RWPE2 (cell line): ENCODE measurements at regions not wholly inside any gene's neighbourhood (a gene's known extent, or its start where the extent isn't known, plus 50 kb on each side); places are given as distances from the start of the nearest gene placed in this dataset.

Experiments used
- ATAC-seq: fragments of 200-7000 bp; cut with Tn5 transposase; 3 replicates; pipeline ENCODE4 v1.9.1; 2021; ENCODE audit warnings: low read depth
- DNase-seq: peaks from one replicate; pipeline ENCODE4 v3.0.0-alpha.2; 2020; ENCODE audit warnings: low spot score
- H3K27ac ChIP-seq: fragments of 450-650 bp; 2 replicates; pipeline ENCODE4 v1.5.1; 2017; ENCODE audit warnings: mild to moderate bottlenecking; ENCODE audit not compliant: poor library complexity, severe bottlenecking
- H3K27me3 ChIP-seq: fragments of 250-450 bp; sonication (Bioruptor Pico); 2 replicates; pipeline ENCODE4 v1.5.1; 2021; ENCODE audit warnings: mild to moderate bottlenecking, moderate library complexity; ENCODE audit not compliant: insufficient read depth, poor library complexity, severe bottlenecking
- H3K36me3 ChIP-seq: fragments of 250-450 bp; sonication (Bioruptor Pico); 2 replicates; pipeline ENCODE4 v1.5.1; 2020; ENCODE audit warnings: low read depth, mild to moderate bottlenecking, moderate library complexity
- H3K4me1 ChIP-seq: fragments of 250-450 bp; sonication (Bioruptor Pico); 2 replicates; pipeline ENCODE4 v1.5.1; 2021; ENCODE audit warnings: mild to moderate bottlenecking, moderate library complexity; ENCODE audit not compliant: insufficient read depth, poor library complexity, severe bottlenecking
- H3K4me3 ChIP-seq: fragments of 250-450 bp; sonication (Bioruptor Pico); 2 replicates; pipeline ENCODE4 v1.5.1; 2021; ENCODE audit warnings: mild to moderate bottlenecking, moderate library complexity; ENCODE audit not compliant: severe bottlenecking
- H3K9me3 ChIP-seq: fragments of 250-450 bp; sonication (Bioruptor Pico); 2 replicates; pipeline ENCODE4 v1.5.1; 2021; ENCODE audit warnings: mild to moderate bottlenecking, moderate library complexity; ENCODE audit not compliant: severe bottlenecking
- CTCF ChIP-seq: fragments of 450-650 bp; IDR thresholded peaks from one replicate; pipeline ENCODE4 v1.5.1; 2017; ENCODE audit warnings: mild to moderate bottlenecking, moderate library complexity; ENCODE audit not compliant: poor library complexity, severe bottlenecking

GRCh38 chr19:31402529-31403316, 53.5 kb upstream of the TSHZ3 start:
- Histone ChIP-seq H3K36me3 (no peaks in the 10 kb centered on the region), H3K4me1 (no peaks in the 10 kb centered on the region), H3K27me3 (no peaks in the 10 kb centered on the region), H3K27ac (no peak overlapping the region), H3K4me3 (no peak overlapping the region), H3K9me3 (no peaks in the 10 kb centered on the region)
- no peak for TF ChIP-seq CTCF
- DNase-seq (no peak), ATAC-seq (no peak)

GRCh38 chr19:31406106-31406505, 56.9 kb upstream of the TSHZ3 start:
- Histone ChIP-seq H3K9me3 (no peaks in the 10 kb centered on the region), H3K36me3 (no peaks in the 10 kb centered on the region), H3K27me3 (no peaks in the 10 kb centered on the region), H3K4me1 (peaks cover 15% of the 10 kb centered on the region), H3K27ac (no peak overlapping the region), H3K4me3 (no peak overlapping the region)
- ATAC-seq (no peak), DNase-seq (no peak)
- no peak for TF ChIP-seq CTCF

- H3K36me3 ChIP-seq, result no peaks in the 10 kb centered on the region
- no peaks in the 10 kb centered on the region for H3K9me3 ChIP-seq
- peak overlapping the region; percentile 64 for H3K27ac ChIP-seq
- peaks cover 15% of the 10 kb centered on the region for H3K4me1 ChIP-seq
- no peak overlapping the region for H3K4me3 ChIP-seq
- DNase-seq (no peak), ATAC-seq (peak; percentile 95)
- no peak for TF ChIP-seq CTCF
- H3K27me3 ChIP-seq, result no peaks in the 10 kb centered on the region
Measured at GRCh38 chr19:31408460-31409124, 59.4 kb upstream of the TSHZ3 start.

- no peaks in the 10 kb centered on the region for H3K36me3 ChIP-seq
- no peaks in the 10 kb centered on the region for H3K27me3 ChIP-seq
- no peak overlapping the region for H3K4me3 ChIP-seq
- H3K4me1 ChIP-seq, result peaks cover 10% of the 10 kb centered on the region
- DNase-seq (no peak), ATAC-seq (no peak)
- TF ChIP-seq CTCF, result no peak
- H3K27ac ChIP-seq, result no peak overlapping the region
- no peaks in the 10 kb centered on the region for H3K9me3 ChIP-seq
Measured at GRCh38 chr19:31413353-31413752, 64.1 kb upstream of the TSHZ3 start.

GRCh38 chr19:31415322-31415721, 66.1 kb upstream of the TSHZ3 start:
- no peaks in the 10 kb centered on the region for H3K36me3 ChIP-seq
- no peaks in the 10 kb centered on the region for H3K27me3 ChIP-seq
- no peak for TF ChIP-seq CTCF
- no peak for DNase-seq
- no peak overlapping the region for H3K4me3 ChIP-seq
- no peak overlapping the region for H3K27ac ChIP-seq
- H3K9me3 ChIP-seq, result no peaks in the 10 kb centered on the region
- H3K4me1 ChIP-seq, result no peaks in the 10 kb centered on the region
- ATAC-seq, result no peak
